GM12891 (cell line): ENCODE measurements at regions not wholly inside any gene's neighbourhood (a gene's known extent, or its start where the extent isn't known, plus 50 kb on each side); places are given as distances from the start of the nearest gene placed in this dataset.

Experiments used
- POLR2A ChIP-seq: IDR thresholded peaks from 2 replicates; pipeline ENCODE4 v1.6.1; 2011; ENCODE audit warnings: low read depth, low read length, control low read depth
- POLR2AphosphoS5 ChIP-seq: IDR thresholded peaks from 2 replicates; pipeline ENCODE4 v1.6.1; 2011; ENCODE audit warnings: low read depth, low read length, control low read depth
- POU2F2 ChIP-seq: IDR thresholded peaks from 2 replicates; pipeline ENCODE4 v1.6.1; 2011; ENCODE audit warnings: low read depth, mild to moderate bottlenecking, control low read depth, low read length, moderate library complexity
- SPI1 ChIP-seq: IDR thresholded peaks from 2 replicates; pipeline ENCODE4 v1.6.1; 2011; ENCODE audit warnings: low read depth, low read length, control low read depth
- TAF1 ChIP-seq: IDR thresholded peaks from 2 replicates; pipeline ENCODE4 v1.6.1; 2011; ENCODE audit warnings: low read depth, low read length, control low read depth

DNA sequence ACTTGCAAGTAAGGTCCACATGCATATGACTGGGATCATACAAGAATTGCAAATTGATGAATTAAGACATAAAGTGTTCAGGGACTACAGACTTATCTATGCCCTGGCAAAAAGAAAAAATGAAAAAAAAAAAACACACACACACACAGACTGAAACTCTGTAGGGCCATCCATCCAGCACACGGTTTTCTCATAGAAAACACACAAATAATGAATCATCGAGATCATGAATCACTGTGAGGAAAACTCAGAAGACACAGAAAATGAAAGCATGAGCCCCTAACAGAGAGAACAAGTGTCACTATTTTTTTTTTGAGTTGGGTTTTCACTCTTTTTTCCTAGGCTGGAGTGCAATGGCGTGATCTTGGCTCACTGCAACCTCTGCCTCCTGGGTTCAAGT is 185.2 kb downstream of the IRX2 start:
- TF ChIP-seq POLR2A (no peak), SPI1 (no peak), TAF1 (no peak), POLR2AphosphoS5 (no peak), POU2F2 (no peak)
